BJ (cell line): ENCODE measurements at regions not wholly inside any gene's neighbourhood (a gene's known extent, or its start where the extent isn't known, plus 50 kb on each side); places are given as distances from the start of the nearest gene placed in this dataset.

Source experiments
- CTCF ChIA-PET: fragments of 350-600 bp; formaldehyde crosslinking; extraction: SDS; loops from one replicate; lab custom pipeline; 2021; ENCODE audit warnings: antibody characterized with exemption, inconsistent platforms; lab: Yijun Ruan, JAX
- POLR2A ChIA-PET: fragments of 300-600 bp; sonication (Branson Sonifier 250); formaldehyde crosslinking; extraction: SDS; loops from one replicate; lab custom pipeline; 2021; ENCODE audit warnings: antibody characterized with exemption; lab: Charles Lee
- DNase-seq: peaks from one replicate; pipeline ENCODE4 v3.0.0-alpha.2; 2011; ENCODE audit warnings: low read depth
- H3K27me3 ChIP-seq: 2 replicates; pipeline ENCODE4 v1.6.0; 2011; ENCODE audit warnings: low read length; ENCODE audit not compliant: control insufficient read depth, insufficient read depth
- H3K36me3 ChIP-seq: 2 replicates; pipeline ENCODE4 v1.5.1; 2011; ENCODE audit warnings: low read length; ENCODE audit not compliant: control insufficient read depth, insufficient read depth
- H3K4me3 ChIP-seq: 2 replicates; pipeline ENCODE4 v1.5.1; 2011; ENCODE audit warnings: low read depth, mild to moderate bottlenecking, control low read depth, low read length
- TF ChIP-seq, protein P1 (sequence below): IDR thresholded peaks from 2 replicates; pipeline ENCODE4 v1.5.1; 2011; ENCODE audit warnings: low read depth, mild to moderate bottlenecking, control low read depth, inconsistent platforms, low read length, moderate library complexity; ENCODE audit not compliant: insufficient read depth

DNA sequence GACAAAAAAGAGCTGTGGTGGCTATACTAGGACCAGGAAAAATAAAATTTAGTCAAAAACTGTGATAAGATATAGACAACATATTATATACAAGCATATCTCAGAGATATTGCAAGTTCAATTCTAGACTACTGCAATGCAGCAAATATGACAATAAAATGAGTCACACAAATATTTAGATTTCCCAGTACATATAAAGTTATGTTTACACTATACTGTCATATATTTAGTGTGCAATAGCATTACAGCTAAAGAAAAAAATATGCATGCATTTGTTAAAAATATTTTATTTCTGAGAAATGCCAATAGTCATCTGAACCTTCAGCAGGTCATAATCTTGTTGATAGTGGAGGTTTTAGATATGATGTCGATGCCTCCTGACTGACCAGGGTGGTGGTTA lies 72.1 kb downstream of the AKR1C4 start:
- no peaks in the 10 kb centered on the region for H3K36me3 ChIP-seq
- CTCF ChIA-PET: no interaction called here
- no peak for DNase-seq
- H3K4me3 ChIP-seq: no peak overlapping the region
- POLR2A ChIA-PET: no interaction called here
- TF ChIP-seq, protein P1, sequence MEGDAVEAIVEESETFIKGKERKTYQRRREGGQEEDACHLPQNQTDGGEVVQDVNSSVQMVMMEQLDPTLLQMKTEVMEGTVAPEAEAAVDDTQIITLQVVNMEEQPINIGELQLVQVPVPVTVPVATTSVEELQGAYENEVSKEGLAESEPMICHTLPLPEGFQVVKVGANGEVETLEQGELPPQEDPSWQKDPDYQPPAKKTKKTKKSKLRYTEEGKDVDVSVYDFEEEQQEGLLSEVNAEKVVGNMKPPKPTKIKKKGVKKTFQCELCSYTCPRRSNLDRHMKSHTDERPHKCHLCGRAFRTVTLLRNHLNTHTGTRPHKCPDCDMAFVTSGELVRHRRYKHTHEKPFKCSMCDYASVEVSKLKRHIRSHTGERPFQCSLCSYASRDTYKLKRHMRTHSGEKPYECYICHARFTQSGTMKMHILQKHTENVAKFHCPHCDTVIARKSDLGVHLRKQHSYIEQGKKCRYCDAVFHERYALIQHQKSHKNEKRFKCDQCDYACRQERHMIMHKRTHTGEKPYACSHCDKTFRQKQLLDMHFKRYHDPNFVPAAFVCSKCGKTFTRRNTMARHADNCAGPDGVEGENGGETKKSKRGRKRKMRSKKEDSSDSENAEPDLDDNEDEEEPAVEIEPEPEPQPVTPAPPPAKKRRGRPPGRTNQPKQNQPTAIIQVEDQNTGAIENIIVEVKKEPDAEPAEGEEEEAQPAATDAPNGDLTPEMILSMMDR: no peak
- no peaks in the 10 kb centered on the region for H3K27me3 ChIP-seq

- H3K36me3 ChIP-seq: no peaks in the 10 kb centered on the region
- ChIA-PET POLR2A (no interaction called here), CTCF (no interaction called here)
- no peaks in the 10 kb centered on the region; the same call in 1 of the 2 replicates for H3K27me3 ChIP-seq
- DNase-seq: no peak
- H3K4me3 ChIP-seq: no peak overlapping the region
- TF ChIP-seq, protein P1: no peak
Measured at GRCh38 chr10:5269791-5270190, 73.2 kb downstream of the AKR1C4 start.

DNA sequence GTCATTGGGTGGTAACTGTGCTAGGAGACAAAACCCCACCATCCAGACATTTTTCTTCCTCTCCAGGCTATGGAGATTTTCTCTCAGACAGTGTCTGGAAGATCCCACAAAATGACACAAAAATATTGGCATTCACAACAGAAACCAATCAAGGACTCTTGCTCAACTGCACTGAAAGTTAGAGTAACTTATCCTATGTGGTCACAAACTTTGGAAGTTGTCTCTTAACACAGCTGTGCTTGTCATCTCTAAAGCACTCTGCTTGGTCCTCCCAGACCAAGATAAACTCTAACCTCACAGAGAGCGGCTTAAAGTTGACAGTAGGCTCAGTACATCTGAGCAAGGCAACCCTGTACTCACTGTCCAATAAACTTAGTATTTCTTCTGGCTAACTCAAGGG lies 74.9 kb downstream of the AKR1C4 start:
- Histone ChIP-seq H3K36me3 (no peaks in the 10 kb centered on the region), H3K4me3 (no peak overlapping the region), H3K27me3 (no peaks in the 10 kb centered on the region; the same call in 1 of the 2 replicates)
- TF ChIP-seq, protein P1: no peak
- ChIA-PET POLR2A (no interaction called here), CTCF (no interaction called here)
- DNase-seq: no peak

DNA sequence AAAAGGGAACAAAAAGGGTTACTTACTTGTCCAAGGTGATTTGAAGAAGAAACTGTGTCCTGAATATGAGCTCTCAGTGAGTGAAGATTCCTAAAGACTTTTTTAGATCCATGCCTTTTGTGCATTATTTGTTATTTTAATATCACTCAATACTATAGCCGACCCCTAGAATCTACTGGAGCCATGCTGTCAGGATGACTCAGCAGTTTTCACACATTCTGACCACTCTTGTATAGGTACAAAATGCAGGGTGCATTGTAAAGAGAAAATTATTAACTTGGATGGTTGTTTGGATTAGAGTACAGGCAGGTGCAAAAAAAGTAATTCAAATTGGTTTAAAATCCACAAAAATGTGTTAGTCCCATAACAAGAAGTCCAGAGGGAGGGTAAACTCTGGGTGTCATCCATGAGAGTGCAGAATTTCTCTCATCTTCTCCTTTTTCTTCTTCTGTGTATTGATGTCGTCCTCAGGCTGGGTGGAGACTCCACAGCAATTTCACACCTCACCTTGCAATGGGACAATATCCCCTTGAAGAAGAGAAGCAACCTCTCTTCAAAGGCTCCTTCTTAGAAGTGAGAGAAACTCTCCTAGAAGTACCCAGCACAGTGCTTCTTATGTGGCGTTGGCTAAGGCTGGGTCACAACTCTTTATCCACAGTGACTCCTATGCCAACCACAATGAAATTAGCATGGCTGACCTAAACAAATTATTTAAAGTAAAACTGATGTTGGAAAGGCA lies 75.6 kb downstream of the AKR1C4 start:
- Histone ChIP-seq H3K4me3 (no peak overlapping the region), H3K27me3 (no peaks in the 10 kb centered on the region; the same call in 1 of the 2 replicates), H3K36me3 (no peaks in the 10 kb centered on the region)
- POLR2A ChIA-PET: no interaction called here
- DNase-seq: no peak
- CTCF ChIA-PET: no interaction called here
- TF ChIP-seq, protein P1: no peak

DNA sequence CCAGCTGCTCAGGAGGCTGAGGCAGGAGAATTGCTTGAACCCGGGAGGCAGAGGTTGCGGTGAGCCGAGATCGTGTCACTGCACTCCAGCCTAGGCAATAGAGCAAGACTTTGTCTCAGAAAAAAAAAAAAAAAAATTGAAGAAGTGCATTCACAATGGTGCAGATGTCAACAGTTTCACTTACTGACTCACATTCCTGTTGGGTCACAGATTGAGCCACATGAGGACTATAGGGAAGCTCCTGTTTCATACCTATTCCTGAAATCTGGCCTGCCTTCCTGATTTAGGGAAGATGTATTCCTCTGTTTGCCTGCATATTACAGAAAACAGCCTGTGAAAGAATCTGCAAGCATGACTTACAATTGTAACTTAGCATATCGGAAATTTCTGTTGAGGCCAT lies 78.2 kb downstream of the AKR1C4 start:
- TF ChIP-seq, protein P1: no peak
- DNase-seq: no peak
- CTCF ChIA-PET: interaction anchor here (0.6 to 1.1 kb wide), 2 partner anchors 25 to 1264 kb away, joined by 3 read pairs; no protein-coding TSS in a partner anchor
- no peak overlapping the region for H3K4me3 ChIP-seq
- POLR2A ChIA-PET: no interaction called here
- H3K36me3 ChIP-seq: no peaks in the 10 kb centered on the region
- no peaks in the 10 kb centered on the region; the same call in 1 of the 2 replicates for H3K27me3 ChIP-seq
